Retina (tissue), 1 donor: ENCODE measurements at regions not wholly inside any gene's neighbourhood (a gene's known extent, or its start where the extent isn't known, plus 50 kb on each side); places are given as distances from the start of the nearest gene placed in this dataset.
"Not testable (repeated sequence)": the region's sequence is repeated elsewhere in the genome, so short reads cannot be mapped to it uniquely, and the experiment has no call there.

Experiments
- DNase-seq: peaks from one replicate; pipeline ENCODE4 v3.0.0-alpha.2; 2016

DNA sequence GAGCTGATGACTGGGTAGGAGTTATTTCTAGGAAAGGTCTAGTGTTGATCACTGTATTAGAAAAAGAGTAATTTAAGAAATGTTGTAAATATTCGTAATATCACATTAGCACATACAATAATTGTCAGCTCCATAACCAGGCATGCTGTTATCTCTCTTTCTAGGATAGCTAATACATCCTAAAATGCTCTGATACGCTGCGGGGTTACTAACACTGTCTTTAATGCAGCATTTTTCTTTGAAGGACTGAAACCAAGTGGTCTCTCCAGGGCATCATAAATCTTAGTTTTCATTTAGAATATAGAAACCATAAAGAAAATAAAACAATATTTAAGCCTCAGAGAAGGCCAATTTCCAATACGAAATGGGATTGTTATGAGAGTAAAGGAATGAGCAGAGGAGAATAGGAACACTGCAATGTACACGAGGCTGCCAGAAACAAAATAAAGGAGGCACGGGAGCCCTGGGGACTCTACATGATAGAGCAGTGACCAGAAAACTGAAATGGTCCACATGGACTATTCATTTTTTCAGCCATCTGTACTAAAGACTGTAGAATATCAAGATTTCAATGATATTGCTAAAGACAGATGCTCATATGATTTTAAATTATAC, 1606.7 kb upstream of the AGA start:
- DNase-seq: no peak

DNA sequence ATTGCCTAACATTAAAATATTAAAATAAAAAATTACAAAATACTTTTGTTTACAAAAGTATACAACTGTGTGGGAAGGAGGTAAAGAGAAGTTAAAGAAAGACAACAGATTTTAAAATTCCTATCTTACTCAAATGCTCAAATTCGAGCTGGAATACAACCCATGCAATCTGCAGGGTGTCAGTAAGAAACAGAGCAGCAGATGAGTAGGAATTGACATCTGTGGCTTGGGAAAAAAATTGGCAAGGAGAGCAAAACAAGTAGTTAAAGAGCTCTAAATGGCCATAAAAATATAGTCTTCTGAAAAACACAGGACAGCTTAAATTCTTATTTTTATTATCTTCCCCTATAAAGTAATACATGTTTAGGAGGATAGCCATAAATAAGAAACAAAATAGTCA, 1609.0 kb upstream of the AGA start:
- DNase-seq: no peak

DNA sequence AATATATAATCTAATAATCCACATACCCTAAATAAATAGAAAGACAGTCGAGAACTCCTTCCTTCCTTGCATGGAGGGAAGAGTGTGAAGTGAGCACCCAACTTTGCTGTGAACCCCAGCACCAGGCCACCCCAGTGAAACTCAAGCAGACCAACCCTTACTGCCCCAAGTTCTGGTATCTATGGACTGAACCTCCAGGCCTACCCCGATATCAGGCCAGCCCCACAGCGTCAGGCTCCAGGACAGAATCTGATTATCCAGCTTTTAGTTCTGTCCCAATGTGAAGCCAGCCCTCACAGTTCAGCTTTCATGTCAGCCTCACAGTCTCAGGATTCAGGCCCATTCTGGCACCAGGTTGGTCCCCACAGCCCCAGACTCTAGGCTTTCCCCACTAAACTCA, 1617.2 kb upstream of the AGA start:
- no peak for DNase-seq

DNA sequence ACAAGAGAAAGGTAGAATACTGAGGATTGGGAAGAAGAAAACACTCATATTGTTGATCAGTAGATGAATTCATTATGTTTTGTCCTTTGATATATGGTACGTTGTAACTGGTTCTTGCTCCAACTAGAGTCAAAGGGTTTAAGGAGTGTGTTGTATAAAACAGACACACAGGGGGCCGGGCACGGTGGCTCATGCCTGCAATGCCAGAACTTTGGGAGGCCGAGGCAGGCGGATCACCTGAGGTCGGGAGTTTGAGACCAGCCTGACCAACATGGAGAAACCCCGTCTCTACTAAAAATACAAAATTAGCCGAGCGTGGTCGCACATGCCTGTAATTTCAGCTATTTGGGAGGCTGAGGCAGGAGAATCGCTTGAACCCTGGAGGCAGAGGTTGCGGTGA, 1624.0 kb upstream of the AGA start:
- not testable (repeated sequence) for DNase-seq

DNA sequence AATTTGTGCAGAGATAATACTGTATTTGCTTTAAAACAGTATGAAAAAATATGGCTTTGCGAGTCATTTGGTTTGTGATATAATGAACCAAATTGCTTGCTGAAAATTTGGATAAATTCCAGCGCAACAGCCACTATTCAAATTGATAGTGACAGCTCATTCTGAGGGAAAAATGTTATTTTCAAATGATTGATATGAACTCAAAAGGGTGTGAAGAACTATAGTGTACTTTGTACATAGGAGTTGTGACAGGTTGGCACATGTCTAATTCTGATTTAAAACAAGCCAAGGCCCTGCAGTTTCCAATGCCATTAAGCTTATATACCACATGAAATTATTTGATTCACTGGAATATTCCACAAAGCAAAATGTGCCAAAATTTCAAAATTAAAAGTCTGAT, 1628.9 kb upstream of the AGA start:
- DNase-seq: no peak

DNA sequence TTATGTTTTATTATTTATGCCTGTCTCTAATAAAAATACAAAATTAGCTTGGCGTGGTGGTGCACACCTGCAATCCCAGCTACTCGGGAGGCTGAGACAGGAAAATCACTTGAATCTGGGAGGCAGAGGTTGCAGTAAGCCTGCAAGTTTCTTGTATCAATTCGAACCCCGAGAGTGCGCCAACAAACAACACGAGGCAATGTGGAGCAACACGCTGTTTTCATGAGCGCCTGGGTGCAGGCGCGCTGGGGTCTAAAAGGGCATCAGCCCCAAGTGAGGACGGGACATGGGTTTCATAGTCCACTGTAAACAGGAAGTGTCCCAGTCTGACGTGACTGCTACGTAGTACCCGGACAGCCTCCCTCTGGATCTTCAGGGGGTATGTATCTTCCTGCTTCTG, 1634.6 kb upstream of the AGA start:
- DNase-seq: no peak

DNA sequence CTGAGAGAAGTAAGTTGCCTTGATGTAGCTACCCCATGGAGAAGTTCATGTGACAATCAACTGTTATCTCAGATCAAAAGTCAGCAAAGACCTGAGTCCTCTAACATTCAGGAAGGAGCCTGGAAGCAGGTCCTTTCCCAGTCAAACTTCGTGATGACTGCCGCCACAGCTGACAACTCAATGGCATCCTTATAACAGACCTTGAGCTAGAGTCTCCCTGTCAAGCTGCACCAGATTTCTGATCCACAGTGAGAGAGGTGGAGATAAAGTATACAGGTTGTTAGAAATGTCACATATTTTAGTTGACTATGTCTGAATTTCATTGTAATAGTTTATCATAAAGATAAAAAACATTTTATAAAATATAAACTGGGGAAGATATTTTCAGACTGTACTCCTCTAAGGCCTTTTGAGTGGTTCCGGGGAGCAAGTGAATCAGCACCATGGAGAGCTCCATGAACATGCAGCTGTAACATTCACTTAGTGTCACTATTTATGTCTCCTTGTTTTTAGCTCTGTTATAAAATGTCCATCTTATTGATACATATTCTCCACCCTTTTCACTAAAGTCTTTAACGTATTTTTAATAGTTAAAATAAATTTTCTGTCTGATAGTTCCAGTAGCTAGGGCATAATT, 1653.5 kb upstream of the AGA start:
- DNase-seq: peak; percentile 9

DNA sequence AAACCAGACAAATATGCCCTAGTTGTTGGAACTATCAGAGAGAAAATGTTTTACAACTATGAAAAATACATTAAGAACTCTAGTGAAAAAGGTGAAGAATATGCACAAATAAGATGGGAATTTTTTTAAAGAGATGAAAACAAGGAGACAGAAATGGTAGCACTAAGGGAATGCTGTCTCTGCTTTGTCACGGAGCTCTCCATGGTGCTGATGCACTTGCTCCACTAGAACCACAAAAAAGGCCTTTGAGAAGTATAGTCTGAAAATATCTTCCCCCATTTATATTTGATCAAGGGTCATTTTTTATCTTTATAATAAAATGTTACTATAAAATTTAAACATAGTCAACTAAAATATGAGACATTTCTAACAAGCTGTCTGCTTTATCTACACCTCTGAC, 1655.5 kb upstream of the AGA start:
- peak; percentile 4 for DNase-seq

DNA sequence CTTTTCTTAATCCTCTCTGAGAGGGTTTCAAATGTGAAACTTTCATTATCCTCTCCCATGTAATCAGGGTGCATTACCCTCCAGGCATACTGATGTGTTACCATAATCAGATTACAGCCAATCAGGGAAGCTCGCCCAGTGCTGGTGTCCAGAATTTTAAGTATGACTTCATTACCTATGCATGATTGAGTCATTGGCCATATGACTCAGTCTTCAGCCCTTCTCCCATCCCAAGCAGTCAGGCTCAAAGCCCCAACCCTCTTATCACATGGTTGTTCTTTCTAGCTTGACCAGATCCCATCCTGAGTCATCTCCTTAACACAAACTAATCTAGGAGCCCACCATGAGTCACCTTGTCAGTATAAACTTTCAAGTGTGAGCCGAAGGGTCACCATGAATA, 1668.1 kb upstream of the AGA start:
- DNase-seq: no peak

DNA sequence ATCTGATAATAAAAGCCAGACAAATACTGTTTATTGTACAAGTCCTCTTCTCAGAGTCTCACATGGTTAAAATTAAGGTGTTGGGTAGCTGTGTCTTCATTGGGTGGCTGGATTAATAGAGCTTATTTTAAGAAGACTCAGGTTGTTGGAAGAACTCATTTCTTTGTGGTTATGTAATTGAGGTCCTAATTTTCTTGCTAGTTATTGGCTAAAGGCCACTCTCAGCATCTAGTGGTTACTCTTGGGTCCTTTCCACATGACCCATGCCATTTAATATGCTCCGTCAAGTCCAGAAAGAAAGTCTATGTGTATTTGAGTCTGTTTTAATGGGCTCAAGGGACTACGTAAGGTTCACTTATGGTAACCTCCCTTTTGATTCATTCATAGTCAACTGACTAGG, 1668.6 kb upstream of the AGA start:
- no peak for DNase-seq

DNA sequence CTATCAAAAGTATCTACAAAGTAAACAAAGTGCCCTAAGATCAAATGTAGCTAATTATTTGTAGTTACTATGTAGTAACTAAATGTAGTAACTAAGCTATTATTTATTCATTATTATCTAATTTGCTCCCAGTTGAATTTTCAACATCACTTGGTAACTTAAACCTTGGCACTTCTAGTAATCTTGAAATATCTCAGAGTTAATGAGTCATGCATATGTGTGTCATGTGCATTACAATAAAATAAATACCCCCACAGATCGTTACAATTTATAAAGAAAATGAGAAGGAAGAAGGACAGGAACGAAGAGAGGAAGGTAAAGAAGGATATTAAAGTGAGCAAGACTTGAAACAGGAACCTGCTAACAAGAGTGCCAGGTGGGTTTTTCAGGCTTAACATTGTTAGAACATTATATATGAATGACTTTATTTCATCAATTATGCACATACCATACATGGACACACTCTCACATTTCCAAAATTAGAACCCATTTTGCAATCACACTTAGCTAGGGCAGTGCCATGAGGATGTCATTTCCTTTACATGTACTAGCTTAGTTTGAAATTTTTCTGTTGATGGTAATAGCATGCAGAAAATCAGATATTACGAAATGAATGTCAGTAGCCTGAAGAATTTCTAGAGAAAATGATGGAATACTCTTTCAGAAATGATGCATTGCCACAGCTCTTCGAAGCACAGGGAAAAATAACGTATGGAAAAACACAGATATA, 1670.4 kb upstream of the AGA start:
- no peak for DNase-seq

DNA sequence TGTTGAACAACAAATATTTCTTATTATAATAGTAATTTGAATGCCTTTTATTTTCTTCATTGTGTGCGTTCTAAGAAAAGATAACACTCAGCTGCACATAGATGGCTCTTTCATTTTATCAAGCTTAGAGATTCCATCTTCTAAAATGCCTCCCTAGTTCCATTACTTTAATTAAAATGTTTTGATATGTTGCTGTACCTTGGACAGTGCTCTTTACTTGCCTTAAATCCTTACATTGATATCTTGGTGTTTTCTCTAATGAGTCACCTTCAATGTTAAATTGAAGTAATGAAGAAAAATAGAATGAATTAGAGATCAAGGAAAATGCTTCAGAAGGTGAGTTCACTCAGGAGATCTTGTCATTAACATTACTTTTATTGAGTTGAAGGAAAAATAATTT, 1672.4 kb upstream of the AGA start:
- DNase-seq: no peak

DNA sequence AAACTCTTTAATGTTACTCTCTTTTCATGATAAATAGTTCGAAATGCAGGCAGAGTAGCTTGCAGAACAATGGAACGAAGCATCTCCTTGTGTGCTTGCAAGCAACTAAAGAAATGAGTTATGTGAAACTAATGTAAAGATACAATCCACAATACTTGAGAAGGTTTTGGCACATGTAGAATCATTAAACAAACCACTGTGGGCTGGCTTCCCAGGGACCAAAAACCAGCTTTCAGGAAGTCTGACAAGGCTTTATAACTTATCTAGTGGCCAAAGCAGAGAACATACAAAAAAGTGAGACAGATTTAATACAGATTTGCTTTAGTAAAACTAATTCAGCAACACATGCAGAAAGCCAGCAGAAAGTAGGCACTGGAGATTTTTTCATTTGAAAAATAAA, 1673.8 kb upstream of the AGA start:
- DNase-seq: no peak

DNA sequence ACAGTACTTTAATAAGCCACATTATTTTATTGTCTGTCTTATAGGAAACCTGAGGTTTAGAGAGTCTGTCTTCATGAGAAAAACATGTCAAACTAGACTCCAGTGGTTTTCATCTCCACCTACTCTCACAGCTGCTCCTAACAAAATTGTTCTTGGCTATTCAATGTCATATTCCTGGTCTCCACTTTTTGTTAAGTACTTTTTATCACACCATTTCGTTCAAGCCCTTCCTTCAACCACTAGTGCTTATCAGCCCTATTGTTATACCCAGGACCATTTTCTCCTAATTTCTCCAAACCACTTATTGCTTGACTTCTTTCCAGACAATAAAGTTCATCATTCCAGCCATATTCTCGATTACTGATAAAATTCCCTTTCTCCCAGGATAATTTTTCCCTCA, 1674.3 kb upstream of the AGA start:
- no peak for DNase-seq

DNA sequence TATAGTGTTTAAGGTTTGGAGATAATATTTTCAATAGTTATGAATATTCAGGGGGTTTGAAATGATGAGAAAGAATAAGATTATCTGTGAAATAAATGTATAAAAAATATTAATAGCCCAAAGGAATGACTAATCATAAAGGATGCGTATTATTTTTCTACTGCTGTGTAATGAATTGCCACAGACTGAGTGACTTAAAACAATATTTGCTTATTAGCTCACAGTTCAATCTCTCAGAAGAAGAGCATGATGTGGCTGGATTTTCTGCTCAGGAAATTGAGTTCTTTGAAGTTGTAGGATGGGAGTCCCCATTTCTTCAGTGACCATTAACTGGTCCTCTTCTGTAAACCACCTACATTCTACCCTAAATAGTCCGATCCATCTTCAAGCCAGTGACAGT, 1680.8 kb upstream of the AGA start:
- DNase-seq: no peak

DNA sequence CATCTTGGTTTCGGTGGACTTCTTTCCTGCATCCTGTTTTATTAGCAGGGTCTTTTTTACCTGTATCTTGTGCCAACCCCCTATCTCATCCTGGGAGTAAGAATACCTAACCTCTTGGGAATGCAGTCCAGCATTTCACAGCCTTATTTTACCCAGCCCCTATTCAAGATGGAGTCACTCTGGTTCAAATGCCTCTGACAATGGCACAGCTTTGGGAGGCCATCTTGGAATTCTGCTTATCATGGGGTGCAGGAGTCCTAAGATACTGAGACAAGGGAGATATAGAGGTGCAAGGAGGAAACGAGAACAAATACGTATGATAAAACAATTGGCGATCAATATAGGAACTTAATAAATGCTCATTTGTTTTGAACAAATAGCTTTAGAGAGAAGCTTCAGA, 1682.2 kb upstream of the AGA start:
- DNase-seq: no peak

DNA sequence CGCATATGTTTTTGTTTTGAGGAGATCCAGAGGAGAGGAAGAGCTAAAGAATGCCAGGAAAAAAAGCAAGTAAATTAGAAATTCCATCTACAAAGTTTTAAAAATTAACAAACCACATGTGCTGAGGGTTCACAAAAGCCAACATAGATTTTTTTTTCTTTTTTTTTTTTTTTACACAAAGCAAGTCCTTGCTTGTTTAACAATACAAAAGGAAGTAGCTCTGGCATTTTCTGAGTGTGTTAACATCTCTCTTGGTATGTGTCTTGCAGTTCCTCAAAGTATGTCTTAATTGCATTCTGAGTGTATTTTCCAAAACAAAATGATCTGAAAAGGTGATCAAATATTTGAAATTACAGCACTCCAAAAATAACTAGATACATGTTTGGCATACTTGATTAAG, 1682.7 kb upstream of the AGA start:
- DNase-seq: no peak

DNA sequence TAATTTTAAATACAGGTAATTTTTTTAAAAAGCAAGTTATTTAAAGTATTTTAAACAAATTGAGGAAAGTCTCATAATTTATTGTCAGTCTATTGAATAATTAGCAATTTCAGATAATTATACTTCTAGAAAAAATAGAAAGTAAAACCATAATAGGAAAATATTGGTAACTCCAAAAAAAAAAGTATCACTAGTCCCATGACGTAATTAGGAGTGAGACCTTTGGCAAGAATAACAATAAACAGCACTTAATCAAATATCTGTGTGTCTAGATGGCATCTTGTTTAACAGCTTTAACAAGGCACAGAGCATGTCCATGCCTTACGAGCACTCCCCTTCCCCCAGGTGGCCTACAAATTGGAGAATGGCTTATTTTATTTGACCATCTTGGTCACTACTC, 1683.6 kb upstream of the AGA start:
- no peak for DNase-seq

DNA sequence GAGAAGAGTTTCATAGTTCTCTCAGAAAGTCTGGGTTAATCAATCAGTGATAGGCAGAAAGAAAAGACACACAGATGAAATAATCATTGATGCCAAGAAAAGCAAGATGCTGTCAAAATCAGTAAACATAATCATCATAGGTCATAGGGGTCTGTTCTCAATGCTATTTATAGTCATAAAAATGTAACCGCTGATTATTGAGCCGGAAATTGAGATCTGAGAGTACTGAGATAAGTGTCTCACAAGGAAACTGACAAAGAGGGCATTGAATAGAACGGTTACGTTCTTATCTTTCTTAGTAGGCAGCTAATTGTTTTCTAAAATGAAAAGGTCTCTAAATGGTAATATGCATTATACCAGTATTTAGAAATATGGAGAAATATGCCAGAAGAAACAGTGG, 1686.1 kb upstream of the AGA start:
- no peak for DNase-seq

DNA sequence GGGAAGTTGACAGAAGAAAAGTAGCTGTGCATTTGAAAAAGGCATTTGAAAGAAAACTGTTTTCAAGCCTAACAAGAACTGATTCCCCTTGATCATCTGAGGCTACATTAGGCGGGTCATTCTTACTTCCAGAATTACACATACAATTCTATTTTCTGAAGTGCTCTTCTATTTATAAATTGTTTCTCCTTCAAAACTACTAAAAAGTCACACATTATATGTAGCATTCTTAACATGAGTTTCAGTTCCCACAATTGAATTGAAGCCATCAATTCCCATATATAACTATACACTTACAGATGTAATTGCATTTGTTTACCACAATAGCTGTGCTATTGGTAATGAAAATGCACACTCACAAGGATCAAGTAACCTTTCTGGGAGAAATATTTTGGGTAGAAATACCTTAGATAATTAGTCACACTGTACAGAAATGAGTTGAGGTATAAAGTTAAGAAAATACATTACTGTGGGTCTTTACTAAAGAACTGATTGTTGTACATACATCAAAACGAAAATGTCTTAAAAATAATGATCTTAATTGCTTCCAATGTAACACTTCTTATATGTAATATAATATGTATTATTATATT, 1688.0 kb upstream of the AGA start:
- DNase-seq: no peak

DNA sequence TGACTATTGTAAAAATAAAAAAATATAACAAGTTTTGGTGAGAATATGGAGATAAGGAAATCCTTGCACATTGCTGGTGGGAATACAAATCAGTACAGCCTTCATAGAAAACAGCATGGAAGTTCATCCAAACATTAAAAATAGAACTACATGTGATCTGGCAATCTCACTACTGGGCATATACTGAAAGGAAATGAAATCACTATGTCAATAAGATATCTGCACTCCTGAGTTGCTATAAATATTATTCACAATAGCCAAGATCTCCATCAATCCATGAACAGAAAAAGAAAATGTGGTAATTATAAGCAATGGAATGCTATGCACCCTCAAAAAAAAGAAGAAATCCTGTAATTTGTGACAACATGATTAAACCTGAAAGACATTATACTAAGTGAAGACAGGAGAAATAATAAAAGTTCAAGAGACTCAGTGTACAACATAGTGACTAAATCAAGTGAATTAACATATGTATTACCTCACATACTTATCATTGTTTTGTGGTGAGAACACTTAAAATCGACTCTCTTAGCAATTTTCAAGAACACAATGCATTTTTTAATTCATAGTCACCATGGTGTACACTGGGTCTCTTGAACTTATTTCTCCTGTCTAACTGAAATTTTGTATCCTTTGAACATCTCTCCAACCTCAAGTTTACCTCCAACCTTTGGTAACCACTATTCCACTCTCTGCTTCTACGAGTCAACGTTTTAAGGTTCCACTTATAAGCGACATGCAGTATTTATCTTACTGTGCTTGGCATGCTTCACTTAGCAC, 1703.7 kb upstream of the AGA start:
- DNase-seq: no peak

DNA sequence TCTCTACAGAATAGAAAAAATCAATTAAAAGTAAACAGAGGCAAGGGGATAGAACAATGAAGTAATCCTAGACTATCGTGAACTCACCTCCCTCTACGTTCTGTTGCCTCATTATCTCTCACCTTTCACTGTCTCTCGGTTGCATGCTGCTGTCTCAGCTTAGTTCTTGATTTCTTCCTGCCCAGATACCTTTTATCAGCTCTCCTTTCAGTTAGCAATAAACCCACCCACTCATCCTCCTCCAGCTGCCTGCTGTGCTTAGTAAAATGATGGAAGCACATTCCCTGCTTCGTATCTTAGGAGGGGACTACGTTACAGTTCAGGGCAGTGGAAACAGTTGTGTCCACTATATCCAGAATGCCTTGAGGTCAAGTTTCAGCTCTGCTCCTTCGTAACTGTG, 1709.5 kb upstream of the AGA start:
- DNase-seq: no peak

DNA sequence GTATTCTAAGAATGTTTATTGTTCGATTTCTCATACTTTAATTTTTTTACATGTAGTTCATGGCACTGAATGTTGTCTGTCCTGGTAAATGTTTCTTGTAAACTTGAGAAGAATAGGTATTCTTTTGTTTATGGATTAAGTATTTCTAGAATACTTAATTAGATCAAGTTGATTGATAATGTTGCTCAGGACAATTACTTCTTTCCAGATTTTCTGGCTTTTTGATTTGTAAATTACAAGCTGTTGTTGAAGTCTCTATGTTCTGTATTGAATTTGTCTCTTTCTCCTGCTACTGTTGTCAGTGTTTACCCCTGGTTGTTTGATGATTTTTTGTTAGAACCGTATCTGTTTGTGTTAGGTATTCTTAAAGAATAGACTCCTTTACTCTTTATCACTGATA, 1720.9 kb upstream of the AGA start:
- no peak for DNase-seq
